GM12878 (cell line): ENCODE measurements at regions not wholly inside any gene's neighbourhood (a gene's known extent, or its start where the extent isn't known, plus 50 kb on each side); places are given as distances from the start of the nearest gene placed in this dataset.

ENCODE experiments used
- BRCA1 ChIP-seq: IDR thresholded peaks from 2 replicates; pipeline ENCODE4 v1.6.1; 2011; ENCODE audit warnings: low read depth, low read length, improper control_type of control experiment
- EED ChIP-seq: sonication (generic); IDR thresholded peaks from 2 replicates; pipeline ENCODE4 v1.6.1; 2016; ENCODE audit warnings: antibody characterized with exemption, low read depth
- EGR1 ChIP-seq, 2 experiments: IDR thresholded peaks; 1 replicate in 1 of 2; 2 replicates in 1 of 2; pipeline ENCODE4 v1.6.1; 2011 to 2012; ENCODE audit warnings: low read depth in 2 of 2, low read length in 2 of 2, borderline replicate concordance in 1 of 2, mild to moderate bottlenecking in 1 of 2, moderate library complexity in 1 of 2
- EZH2 ChIP-seq: IDR thresholded peaks from 2 replicates; pipeline ENCODE4 v1.6.1; 2012; ENCODE audit warnings: low read depth, mild to moderate bottlenecking, control low read depth, inconsistent platforms, low read length, borderline replicate concordance; ENCODE audit not compliant: control insufficient read depth
- SREBF2 ChIP-seq: IDR thresholded peaks from 2 replicates; pipeline ENCODE4 v1.6.1; 2012; ENCODE audit warnings: mild to moderate bottlenecking, low read length
- TCF7 ChIP-seq: IDR thresholded peaks from 2 replicates; pipeline ENCODE4 v1.6.1; 2014; ENCODE audit warnings: antibody characterized with exemption, borderline replicate concordance
- YY1 ChIP-seq: IDR thresholded peaks from 2 replicates; pipeline ENCODE4 v1.6.1; 2011; ENCODE audit warnings: low read depth, mild to moderate bottlenecking, low read length
- TF ChIP-seq, protein P1 (sequence below), 3 experiments: IDR thresholded peaks in 2 of 3; conservative IDR thresholded peaks in 1 of 3; 2 replicates each; pipeline ENCODE4 v1.5.1; 2011; ENCODE audit warnings: low read depth in 3 of 3, low read length in 3 of 3, mild to moderate bottlenecking in 3 of 3, control low read depth in 2 of 3, moderate library complexity in 2 of 3, inconsistent platforms in 1 of 3, mixed read lengths in 1 of 3; ENCODE audit not compliant: control insufficient read depth in 2 of 3, insufficient read depth in 1 of 3; ENCODE audit errors: extremely low read depth in 1 of 3
- TF ChIP-seq, protein P2 (sequence below): IDR thresholded peaks from 2 replicates; pipeline ENCODE4 v1.6.1; 2012; ENCODE audit warnings: low read depth, low read length, improper control_type of control experiment

DNA sequence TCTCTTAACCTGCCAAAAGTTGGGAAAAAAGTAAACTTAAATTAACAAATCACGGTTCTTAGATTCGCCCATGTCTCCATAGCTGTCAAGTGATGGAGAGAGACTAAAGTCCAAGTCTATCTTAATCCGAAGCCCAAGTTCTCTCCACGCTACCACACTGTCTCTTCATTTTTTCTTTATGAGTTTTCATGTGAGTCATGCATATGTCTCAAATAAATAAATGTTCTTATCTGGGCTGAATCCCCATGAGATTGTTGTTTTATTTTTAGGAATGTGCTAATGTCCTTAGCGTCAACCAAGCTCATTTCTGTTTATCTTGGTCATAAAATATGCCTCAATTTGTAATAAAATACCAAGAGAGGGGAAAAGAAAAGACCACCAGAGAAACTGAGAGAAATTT, 169.3 kb downstream of the RCHY1 start:
- TF ChIP-seq EGR1 (IDR thresholded peaks at IDR 0.05; ENCODE audit: borderline replicate concordance in 1 of 2, low read depth in 2 of 2, low read length in 2 of 2) = no peak
- TF ChIP-seq SREBF2 = no peak
- TF ChIP-seq YY1 = no peak
- no peak for TF ChIP-seq BRCA1
- no peak for TF ChIP-seq EZH2
- no peak for TF ChIP-seq EED
- TF ChIP-seq TCF7 = no peak
- TF ChIP-seq, protein P1, sequence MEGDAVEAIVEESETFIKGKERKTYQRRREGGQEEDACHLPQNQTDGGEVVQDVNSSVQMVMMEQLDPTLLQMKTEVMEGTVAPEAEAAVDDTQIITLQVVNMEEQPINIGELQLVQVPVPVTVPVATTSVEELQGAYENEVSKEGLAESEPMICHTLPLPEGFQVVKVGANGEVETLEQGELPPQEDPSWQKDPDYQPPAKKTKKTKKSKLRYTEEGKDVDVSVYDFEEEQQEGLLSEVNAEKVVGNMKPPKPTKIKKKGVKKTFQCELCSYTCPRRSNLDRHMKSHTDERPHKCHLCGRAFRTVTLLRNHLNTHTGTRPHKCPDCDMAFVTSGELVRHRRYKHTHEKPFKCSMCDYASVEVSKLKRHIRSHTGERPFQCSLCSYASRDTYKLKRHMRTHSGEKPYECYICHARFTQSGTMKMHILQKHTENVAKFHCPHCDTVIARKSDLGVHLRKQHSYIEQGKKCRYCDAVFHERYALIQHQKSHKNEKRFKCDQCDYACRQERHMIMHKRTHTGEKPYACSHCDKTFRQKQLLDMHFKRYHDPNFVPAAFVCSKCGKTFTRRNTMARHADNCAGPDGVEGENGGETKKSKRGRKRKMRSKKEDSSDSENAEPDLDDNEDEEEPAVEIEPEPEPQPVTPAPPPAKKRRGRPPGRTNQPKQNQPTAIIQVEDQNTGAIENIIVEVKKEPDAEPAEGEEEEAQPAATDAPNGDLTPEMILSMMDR (IDR thresholded peaks at IDR 0.05 in 2 of 3, conservative IDR thresholded peaks at IDR 0.05 in 1 of 3; ENCODE audit: control insufficient read depth in 2 of 3, extremely low read depth in 1 of 3, insufficient read depth in 1 of 3, low read depth in 3 of 3, low read length in 3 of 3) = no peak
- TF ChIP-seq, protein P2, sequence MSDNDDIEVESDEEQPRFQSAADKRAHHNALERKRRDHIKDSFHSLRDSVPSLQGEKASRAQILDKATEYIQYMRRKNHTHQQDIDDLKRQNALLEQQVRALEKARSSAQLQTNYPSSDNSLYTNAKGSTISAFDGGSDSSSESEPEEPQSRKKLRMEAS = no peak
